B cell (primary cell): ENCODE measurements at regions not wholly inside any gene's neighbourhood (a gene's known extent, or its start where the extent isn't known, plus 50 kb on each side); places are given as distances from the start of the nearest gene placed in this dataset.

ENCODE experiments used
- ATAC-seq: fragments of 200-7000 bp; cut with Tn5 transposase; one replicate; pipeline ENCODE4 v1.10.0; 2021; ENCODE audit warnings: low read depth, mild to moderate bottlenecking, moderate number of reproducible peaks, moderate library complexity
- CTCF ChIA-PET: fragments of 350-600 bp; sonication (Branson Sonifier 250); formaldehyde crosslinking; loops from one replicate; lab custom pipeline; 2021; ENCODE audit warnings: antibody characterized with exemption, inconsistent platforms; lab: Charles Lee
- POLR2A ChIA-PET: fragments of 350-600 bp; sonication (Branson Sonifier 250); formaldehyde crosslinking; loops from one replicate; lab custom pipeline; 2021; ENCODE audit warnings: antibody characterized with exemption; lab: Charles Lee
- DNase-seq: peaks from one replicate; pipeline ENCODE4 v3.0.0; 2013
- H2AFZ ChIP-seq: 2 replicates; pipeline ENCODE4 v1.6.1; 2012; ENCODE audit warnings: mild to moderate bottlenecking, low read depth, low read length; ENCODE audit not compliant: insufficient read depth, poor library complexity, severe bottlenecking
- H3K27ac ChIP-seq, 2 donors: 1 replicate in 1 of 2; 2 replicates in 1 of 2; pipeline ENCODE4 v1.5.1; 2012 to 2013; ENCODE audit warnings: low read length in 2 of 2, mild to moderate bottlenecking in 2 of 2, moderate library complexity in 1 of 2
- H3K27me3 ChIP-seq, 4 experiments: fragments of 200-600 bp in 1 of 4; sonication (generic) in 1 of 4; replicated peaks in 1 of 4; 1 replicate in 2 of 4; 2 replicates in 2 of 4; pipeline versions ENCODE4 v1.6.1 to v1.7.0; 2013 to 2016; ENCODE audit warnings: low read length in 3 of 4, mild to moderate bottlenecking in 2 of 4, mixed read lengths in 1 of 4, moderate library complexity in 1 of 4; ENCODE audit not compliant: insufficient read depth in 4 of 4, control insufficient read depth in 3 of 4; ENCODE audit errors: control extremely low read depth in 1 of 4
- H3K36me3 ChIP-seq, 2 experiments: replicated peaks in 1 of 2; 1 replicate in 1 of 2; 2 replicates in 1 of 2; pipeline versions ENCODE4 v1.6.1 to v1.7.1; 2013; ENCODE audit warnings: low read length in 1 of 2; ENCODE audit not compliant: insufficient read depth in 2 of 2, control insufficient read depth in 1 of 2; ENCODE audit errors: control extremely low read depth in 1 of 2, extremely low read depth in 1 of 2
- H3K4me1 ChIP-seq, 2 donors: fragments of 200-600 bp in 1 of 2; sonication (generic) in 1 of 2; 1 replicate in 1 of 2; 2 replicates in 1 of 2; pipeline versions ENCODE4 v1.5.1 to v1.6.1; 2013 to 2017; ENCODE audit warnings: low read length in 2 of 2; ENCODE audit not compliant: control insufficient read depth in 2 of 2, insufficient read depth in 2 of 2
- H3K4me2 ChIP-seq: replicated peaks from 2 replicates; pipeline ENCODE3; 2012; ENCODE audit warnings: mild to moderate bottlenecking, low read depth, low read length; ENCODE audit not compliant: poor library complexity, severe bottlenecking
- H3K4me3 ChIP-seq, 5 experiments: fragments of 200-600 bp in 1 of 5; sonication (generic) in 1 of 5; 1 replicate in 3 of 5; 2 replicates in 2 of 5; pipeline versions ENCODE4 v1.5.1 to v1.7.0; 2011 to 2016; ENCODE audit warnings: low read length in 4 of 5, mild to moderate bottlenecking in 4 of 5, low read depth in 2 of 5, control low read depth in 1 of 5, moderate library complexity in 1 of 5; ENCODE audit not compliant: insufficient read depth in 1 of 5; ENCODE audit errors: control extremely low read depth in 1 of 5, extremely low read depth in 1 of 5
- H3K79me2 ChIP-seq: fragments of 200-600 bp; sonication (generic); one replicate; pipeline ENCODE4 v1.6.0; 2016; ENCODE audit warnings: low read length; ENCODE audit not compliant: control insufficient read depth, insufficient read depth
- H3K9ac ChIP-seq: fragments of 200-600 bp; sonication (generic); 2 replicates; pipeline ENCODE4 v1.6.1; 2017; ENCODE audit warnings: mild to moderate bottlenecking, low read length, moderate library complexity
- H3K9me3 ChIP-seq, 3 donors: one replicate each; pipeline versions ENCODE4 v1.6.1 to v1.7.1; 2013; ENCODE audit warnings: low read length in 2 of 3; ENCODE audit not compliant: control insufficient read depth in 2 of 3, insufficient read depth in 1 of 3; ENCODE audit errors: control extremely low read depth in 1 of 3
- H4K20me1 ChIP-seq: 2 replicates; pipeline ENCODE4 v1.6.0; 2012; ENCODE audit warnings: mild to moderate bottlenecking, low read length; ENCODE audit not compliant: insufficient read depth, control insufficient read depth, poor library complexity, severe bottlenecking
- H3K27ac Mint-ChIP-seq: one replicate; pipeline ENCODE4 v1.8.0; 2021; ENCODE audit warnings: mixed read lengths
- H3K27me3 Mint-ChIP-seq: one replicate; pipeline ENCODE4 v1.8.0; 2021; ENCODE audit warnings: mixed read lengths
- H3K4me1 Mint-ChIP-seq: one replicate; pipeline ENCODE4 v1.8.0; 2021; ENCODE audit warnings: mixed read lengths
- H3K4me3 Mint-ChIP-seq: one replicate; pipeline ENCODE4 v1.8.0; 2021; ENCODE audit warnings: mixed read lengths
- H3K9me3 Mint-ChIP-seq: one replicate; pipeline ENCODE4 v1.8.0; 2022; ENCODE audit warnings: mixed read lengths; ENCODE audit not compliant: insufficient read depth
- CTCF ChIP-seq: fragments of 200-600 bp; IDR thresholded peaks from one replicate; pipeline ENCODE4 v1.8.0; 2022; ENCODE audit warnings: antibody characterized with exemption, mild to moderate bottlenecking
- EZH2 ChIP-seq: IDR thresholded peaks from 2 replicates; pipeline ENCODE4 v1.6.1; 2012; ENCODE audit warnings: borderline replicate concordance, low read depth, mild to moderate bottlenecking, moderate library complexity, low read length; ENCODE audit not compliant: insufficient read depth, poor library complexity, severe bottlenecking
- WGBS: methylation state at CpG from one replicate; pipeline ENCODE4 v1.1.5; 2013; ENCODE audit warnings: missing lambda C conversion rate; ENCODE audit not compliant: insufficient coverage; 5-methylcytosine and 5-hydroxymethylcytosine counted together
- intact Hi-C: fragments of 100-400 bp; cut with micrococcal nuclease; formaldehyde crosslinking; loops from one replicate; pipeline ENCODE4 v1.10.0; 2022

GRCh38 chr5:125536095-125536494, 789.7 kb upstream of the ZNF608 start:
- H2AFZ ChIP-seq = no peak overlapping the region
- Mint-ChIP-seq H3K4me3 (no peak overlapping the region), H3K9me3 (peaks cover 6% of the 10 kb centered on the region), H3K4me1 (peaks cover 10% of the 10 kb centered on the region), H3K27ac (no peak overlapping the region), H3K27me3 (no peaks in the 10 kb centered on the region)
- H3K9ac ChIP-seq = no peak overlapping the region
- no peaks in the 10 kb centered on the region for H3K27me3 ChIP-seq
- peaks cover 2 to 5% (median 3%) of the 10 kb centered on the region in 3 donors for H3K9me3 ChIP-seq
- no peak overlapping the region for H3K27ac ChIP-seq
- H3K36me3 ChIP-seq = no peaks in the 10 kb centered on the region
- no peaks in the 10 kb centered on the region for H3K4me1 ChIP-seq
- no peak for ATAC-seq
- POLR2A ChIA-PET = no interaction called here
- intact Hi-C loops = no loop called here
- TF ChIP-seq CTCF = no peak
- TF ChIP-seq EZH2 = no peak
- no peaks in the 10 kb centered on the region for H4K20me1 ChIP-seq
- no peak for DNase-seq
- H3K79me2 ChIP-seq = no peaks in the 10 kb centered on the region
- CTCF ChIA-PET = no interaction called here
- H3K4me2 ChIP-seq = no peak overlapping the region
- H3K4me3 ChIP-seq = no peak overlapping the region

DNA sequence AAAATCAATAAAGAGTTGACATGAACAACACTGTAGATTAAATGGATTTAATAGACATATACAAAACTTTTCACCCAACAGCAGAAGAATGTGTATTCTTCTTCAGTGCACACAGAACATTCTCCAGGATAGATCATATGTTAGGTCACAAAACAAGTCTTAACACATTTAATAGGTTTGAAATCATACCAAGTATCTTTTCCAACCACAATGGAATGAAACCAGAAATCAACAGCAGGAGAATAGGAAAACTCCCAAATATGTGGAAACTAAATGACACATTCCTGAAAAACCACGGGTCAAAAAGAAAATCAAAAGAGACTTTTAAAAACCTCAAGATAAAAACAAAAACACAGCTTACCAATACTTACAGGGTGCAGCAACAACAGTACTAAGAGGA, 790.1 kb upstream of the ZNF608 start:
- Histone ChIP-seq H3K27me3 (no peaks in the 10 kb centered on the region), H2AFZ (no peak overlapping the region), H4K20me1 (no peaks in the 10 kb centered on the region), H3K27ac (no peak overlapping the region), H3K4me2 (no peak overlapping the region), H3K36me3 (no peaks in the 10 kb centered on the region), H3K9ac (no peak overlapping the region), H3K4me1 (no peaks in the 10 kb centered on the region), H3K79me2 (no peaks in the 10 kb centered on the region), H3K9me3 (peaks cover 2 to 5% (median 3%) of the 10 kb centered on the region in 3 donors), H3K4me3 (no peak overlapping the region)
- TF ChIP-seq CTCF = no peak
- no peak for TF ChIP-seq EZH2
- Mint-ChIP-seq H3K27me3 (no peaks in the 10 kb centered on the region), H3K9me3 (peaks cover 6% of the 10 kb centered on the region), H3K4me3 (no peak overlapping the region), H3K4me1 (peaks cover 11% of the 10 kb centered on the region), H3K27ac (no peak overlapping the region)
- ATAC-seq = no peak
- ChIA-PET CTCF (no interaction called here), POLR2A (no interaction called here)
- intact Hi-C loops = no loop called here
- no CpG with 5 or more reads among the region's 1 CpG for WGBS
- DNase-seq = no peak
